Neural cell (in vitro differentiated cells): ENCODE measurements at regions not wholly inside any gene's neighbourhood (a gene's known extent, or its start where the extent isn't known, plus 50 kb on each side); places are given as distances from the start of the nearest gene placed in this dataset.

Experiments
- CTCF ChIP-seq: fragments of 450-650 bp; IDR thresholded peaks from 2 replicates; pipeline ENCODE4 v1.5.1; 2014; ENCODE audit warnings: antibody characterized with exemption, mild to moderate bottlenecking, moderate library complexity; ENCODE audit not compliant: poor library complexity, severe bottlenecking
- POLR2AphosphoS5 ChIP-seq: IDR thresholded peaks from 2 replicates; pipeline ENCODE4 v1.6.1; 2012
- REST ChIP-seq: IDR thresholded peaks from 2 replicates; pipeline ENCODE4 v1.6.1; 2012; ENCODE audit warnings: borderline replicate concordance

- TF ChIP-seq CTCF (no peak), POLR2AphosphoS5 (no peak), REST (no peak)
Measured at GRCh38 chr6:21993841-21994240, 303.0 kb downstream of the PRL start.
